A673 (cell line): ENCODE measurements at regions not wholly inside any gene's neighbourhood (a gene's known extent, or its start where the extent isn't known, plus 50 kb on each side); places are given as distances from the start of the nearest gene placed in this dataset.
"Not testable (repeated sequence)": the region's sequence is repeated elsewhere in the genome, so short reads cannot be mapped to it uniquely, and the experiment has no call there.

ENCODE experiments used
- BruUV-seq: library from RNA; stranded (reverse); fragments of 400-500 nt; replicated peaks from 2 replicates; lab custom pipeline; 2021; lab: Mats Ljungman, UMichigan
- CTCF ChIA-PET: fragments of 300-600 bp; sonication (Branson Sonifier 250); formaldehyde crosslinking; loops from one replicate; lab custom pipeline; 2022; ENCODE audit warnings: antibody characterized with exemption; lab: Charles Lee
- POLR2A ChIA-PET: fragments of 300-600 bp; sonication (Branson Sonifier 250); formaldehyde crosslinking; loops from one replicate; lab custom pipeline; 2022; ENCODE audit warnings: antibody characterized with exemption; ENCODE audit not compliant: low non-redundant PET; lab: Charles Lee
- DNase-seq: peaks from one replicate; pipeline ENCODE4 v3.0.0-alpha.2; 2015; ENCODE audit warnings: low spot score
- H3K27ac ChIP-seq: fragments of 200-600 bp; sonication (generic); 2 replicates; pipeline ENCODE4 v1.5.1; 2016; ENCODE audit warnings: mixed run types, low read depth, mild to moderate bottlenecking, mixed read lengths, antibody characterized with exemption, low read length; ENCODE audit not compliant: poor library complexity, severe bottlenecking
- H3K27me3 ChIP-seq: fragments of 200-600 bp; sonication (generic); replicated peaks from 2 replicates; pipeline ENCODE4 v1.6.1; 2017; ENCODE audit warnings: mixed run types, low read depth, mild to moderate bottlenecking, mixed read lengths, antibody characterized with exemption, low read length; ENCODE audit not compliant: insufficient read depth, poor library complexity
- H3K36me3 ChIP-seq: fragments of 200-600 bp; sonication (generic); 2 replicates; pipeline ENCODE4 v1.6.1; 2016; ENCODE audit warnings: mixed run types, mild to moderate bottlenecking, mixed read lengths, antibody characterized with exemption, low read length; ENCODE audit not compliant: insufficient read depth, poor library complexity, severe bottlenecking
- H3K4me1 ChIP-seq: fragments of 200-600 bp; sonication (generic); 2 replicates; pipeline ENCODE4 v1.6.1; 2017; ENCODE audit warnings: mixed run types, mild to moderate bottlenecking, mixed read lengths, antibody characterized with exemption, low read length; ENCODE audit not compliant: insufficient read depth, poor library complexity, severe bottlenecking
- H3K4me3 ChIP-seq: fragments of 200-600 bp; sonication (generic); 2 replicates; pipeline ENCODE4 v1.5.1; 2016; ENCODE audit warnings: low read depth, mixed run types, mild to moderate bottlenecking, mixed read lengths, low read length; ENCODE audit not compliant: poor library complexity, severe bottlenecking
- H3K9me3 ChIP-seq: fragments of 200-600 bp; sonication (generic); 2 replicates; pipeline ENCODE4 v1.6.1; 2016; ENCODE audit warnings: mixed run types, low read depth, mild to moderate bottlenecking, mixed read lengths, antibody characterized with exemption, low read length; ENCODE audit not compliant: poor library complexity, severe bottlenecking
- CTCF ChIP-seq: fragments of 300-800, 200-600 bp; sonication (generic); conservative IDR thresholded peaks from 2 replicates; pipeline ENCODE4 v1.5.1; 2017; ENCODE audit warnings: low read depth, mild to moderate bottlenecking, antibody characterized with exemption, low read length, moderate library complexity, mixed read lengths
- EZH2 ChIP-seq: fragments of 200-600 bp; sonication (generic); IDR thresholded peaks from 2 replicates; pipeline ENCODE4 v1.6.1; 2017; ENCODE audit warnings: borderline replicate concordance, low read depth, mild to moderate bottlenecking, mixed read lengths, antibody characterized with exemption, low read length; ENCODE audit not compliant: poor library complexity, severe bottlenecking
- intact Hi-C: fragments of 100-400 bp; cut with micrococcal nuclease; formaldehyde crosslinking; loops from one replicate; pipeline ENCODE4 v1.10.0; 2022; ENCODE audit not compliant: unreplicated experiment

GRCh38 chr2:47697681-47698435 is 85.1 kb upstream of the MSH6 start:
- H3K36me3 ChIP-seq, H3K4me3 ChIP-seq, H3K4me1 ChIP-seq, CTCF ChIA-PET, intact Hi-C loops, H3K27me3 ChIP-seq, DNase-seq, BruUV-seq, H3K9me3 ChIP-seq, H3K27ac ChIP-seq, POLR2A ChIA-PET: not testable (repeated sequence)

GRCh38 chr2:47697000-47697601 is 85.8 kb upstream of the MSH6 start:
- Histone ChIP-seq H3K4me1 (no peaks in the 10 kb centered on the region), H3K27ac (no peak overlapping the region), H3K4me3 (no peak overlapping the region), H3K27me3 (no peaks in the 10 kb centered on the region), H3K9me3 (no peaks in the 10 kb centered on the region), H3K36me3 (no peaks in the 10 kb centered on the region)
- intact Hi-C loops: no loop called here
- TF ChIP-seq CTCF: no peak
- TF ChIP-seq EZH2: no peak
- ChIA-PET POLR2A (no interaction called here), CTCF (no interaction called here)
- BruUV-seq: no TSS peak
- no peak for DNase-seq

GRCh38 chr2:47696478-47696831 is 86.5 kb upstream of the MSH6 start:
- Histone ChIP-seq H3K4me3 (no peak overlapping the region), H3K9me3 (no peaks in the 10 kb centered on the region), H3K36me3 (no peaks in the 10 kb centered on the region), H3K27ac (no peak overlapping the region), H3K27me3 (no peaks in the 10 kb centered on the region), H3K4me1 (no peaks in the 10 kb centered on the region)
- intact Hi-C loops: no loop called here
- POLR2A ChIA-PET: no interaction called here
- TF ChIP-seq CTCF (no peak), EZH2 (no peak)
- no peak for DNase-seq
- BruUV-seq: no TSS peak
- CTCF ChIA-PET: no interaction called here
